ENCODE measurements at regions not wholly inside any gene's neighbourhood (a gene's known extent, or its start where the extent isn't known, plus 50 kb on each side); places are given as distances from the start of the nearest gene placed in this dataset.

GRCh38 chr17:63039342-63039741 is 73.3 kb downstream of the TANC2 start (continued):
- TF ChIP-seq ZNF462 (CRISPR knock-in tag; IDR thresholded peaks at IDR 0.05): no peak
- no peak for TF ChIP-seq ZNF114 (CRISPR knock-in tag; IDR thresholded peaks at IDR 0.05)

GRCh38 chr17:63039899-63040602 is 74.0 kb downstream of the TANC2 start:
- ATAC-seq (no peak), DNase-seq (ENCODE audit: low spot score) (no peak)
- H2AFZ ChIP-seq: no peak overlapping the region
- Mint-ChIP-seq H3K36me3 (ENCODE audit: low read depth) (no peaks in the 10 kb centered on the region), H3K4me1 (peaks cover 34% of the 10 kb centered on the region), H3K9me3 (no peaks in the 10 kb centered on the region), H3K27ac (no peak overlapping the region), H3K4me3 (no peak overlapping the region), H3K27me3 (ENCODE audit: insufficient read depth, low read depth, poor library complexity) (no peaks in the 10 kb centered on the region)
- no peak overlapping the region for H3K27ac ChIP-seq (ENCODE audit: low read depth)
- no peaks in the 10 kb centered on the region for H3K9me2 ChIP-seq (ENCODE audit: insufficient read depth)
- H3K36me3 ChIP-seq (ENCODE audit: insufficient read depth): no peaks in the 10 kb centered on the region
- no peak overlapping the region for H3K4me2 ChIP-seq
- peaks cover 28% of the 10 kb centered on the region for H3K4me1 ChIP-seq (ENCODE audit: insufficient read depth)
- no peak overlapping the region for H3K4me3 ChIP-seq
- H3K27me3 ChIP-seq (ENCODE audit: insufficient read depth): no peaks in the 10 kb centered on the region
- H3F3A ChIP-seq (replicated peaks; ENCODE audit: low read depth): no peaks in the 10 kb centered on the region
- H4K20me1 ChIP-seq (replicated peaks; ENCODE audit: insufficient read depth): no peaks in the 10 kb centered on the region
- H3K79me2 ChIP-seq (replicated peaks; ENCODE audit: insufficient read depth): no peaks in the 10 kb centered on the region
- TF ChIP-seq JUNB (IDR thresholded peaks at IDR 0.05; ENCODE audit: unreplicated experiment): no peak
- TF ChIP-seq ZNF462 (CRISPR knock-in tag; IDR thresholded peaks at IDR 0.05): no peak
- no peak for TF ChIP-seq CTCF (conservative IDR thresholded peaks at IDR 0.05; ENCODE audit: low read depth in 2 of 2)
- TF ChIP-seq ETS1 (IDR thresholded peaks at IDR 0.05): no peak
- no peak for TF ChIP-seq EZH2phosphoT487 (IDR thresholded peaks at IDR 0.05; ENCODE audit: unreplicated experiment)
